HL-60 (cell line): ENCODE measurements at regions not wholly inside any gene's neighbourhood (a gene's known extent, or its start where the extent isn't known, plus 50 kb on each side); places are given as distances from the start of the nearest gene placed in this dataset.

ENCODE experiments used
- DNase-seq, 2 experiments: peaks; one replicate each; pipeline ENCODE4 v3.0.0-alpha.2; 2010 to 2020; ENCODE audit warnings: low read depth in 1 of 2, low spot score in 1 of 2
- H3K27ac ChIP-seq: fragments of 250-450 bp; sonication (Bioruptor Pico); replicated peaks from 2 replicates; pipeline ENCODE4 v1.5.1; 2020; ENCODE audit warnings: mild to moderate bottlenecking, moderate library complexity
- H3K27me3 ChIP-seq: fragments of 250-450 bp; sonication (Bioruptor Pico); 2 replicates; pipeline ENCODE4 v1.5.1; 2021; ENCODE audit warnings: mild to moderate bottlenecking, moderate library complexity; ENCODE audit not compliant: insufficient read depth, poor library complexity, severe bottlenecking
- H3K4me3 ChIP-seq: replicated peaks from 2 replicates; pipeline ENCODE4 v1.5.1; 2011; ENCODE audit warnings: mild to moderate bottlenecking, control low read depth, low read length; ENCODE audit not compliant: insufficient read depth
- GABPA ChIP-seq: IDR thresholded peaks from 2 replicates; pipeline ENCODE4 v1.6.1; 2012; ENCODE audit warnings: low read depth
- POLR2AphosphoS5 ChIP-seq: IDR thresholded peaks from 2 replicates; pipeline ENCODE4 v1.6.1; 2012; ENCODE audit warnings: low read depth
- SPI1 ChIP-seq: IDR thresholded peaks from 2 replicates; pipeline ENCODE4 v1.6.1; 2012; ENCODE audit warnings: low read depth, mild to moderate bottlenecking, borderline replicate concordance
- TF ChIP-seq, protein P1 (sequence below): IDR thresholded peaks from 2 replicates; pipeline ENCODE4 v1.6.1; 2012; ENCODE audit warnings: low read depth; ENCODE audit not compliant: insufficient replicate concordance
- TF ChIP-seq, protein P2 (sequence below): IDR thresholded peaks from one replicate; pipeline ENCODE4 v1.5.1; 2011; ENCODE audit warnings: low read length, control low read depth, inconsistent platforms; ENCODE audit not compliant: insufficient read depth

DNA sequence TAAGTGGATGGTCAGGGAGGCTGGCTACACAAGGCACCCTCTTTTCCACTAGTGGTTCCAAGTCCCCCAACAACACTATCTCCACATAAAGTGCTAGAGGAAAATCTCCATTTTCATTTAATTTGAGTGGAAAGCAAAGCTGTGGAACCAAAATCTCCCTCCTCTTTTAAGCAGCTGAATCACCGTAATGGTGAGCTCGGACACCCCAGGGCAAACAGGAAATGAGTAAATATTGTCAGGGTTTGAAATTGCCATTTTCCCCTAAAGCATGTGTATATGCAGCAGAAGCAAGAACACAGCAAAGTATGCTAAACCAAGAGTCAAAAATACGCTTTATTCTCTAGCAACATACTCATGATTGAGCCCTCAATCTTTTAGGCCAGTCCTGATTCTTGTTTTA, 143.7 kb downstream of the GPAM start:
- Histone ChIP-seq H3K27me3 (no peaks in the 10 kb centered on the region), H3K27ac (no peak overlapping the region), H3K4me3 (no peak overlapping the region)
- no peak for DNase-seq
- TF ChIP-seq, protein P1, sequence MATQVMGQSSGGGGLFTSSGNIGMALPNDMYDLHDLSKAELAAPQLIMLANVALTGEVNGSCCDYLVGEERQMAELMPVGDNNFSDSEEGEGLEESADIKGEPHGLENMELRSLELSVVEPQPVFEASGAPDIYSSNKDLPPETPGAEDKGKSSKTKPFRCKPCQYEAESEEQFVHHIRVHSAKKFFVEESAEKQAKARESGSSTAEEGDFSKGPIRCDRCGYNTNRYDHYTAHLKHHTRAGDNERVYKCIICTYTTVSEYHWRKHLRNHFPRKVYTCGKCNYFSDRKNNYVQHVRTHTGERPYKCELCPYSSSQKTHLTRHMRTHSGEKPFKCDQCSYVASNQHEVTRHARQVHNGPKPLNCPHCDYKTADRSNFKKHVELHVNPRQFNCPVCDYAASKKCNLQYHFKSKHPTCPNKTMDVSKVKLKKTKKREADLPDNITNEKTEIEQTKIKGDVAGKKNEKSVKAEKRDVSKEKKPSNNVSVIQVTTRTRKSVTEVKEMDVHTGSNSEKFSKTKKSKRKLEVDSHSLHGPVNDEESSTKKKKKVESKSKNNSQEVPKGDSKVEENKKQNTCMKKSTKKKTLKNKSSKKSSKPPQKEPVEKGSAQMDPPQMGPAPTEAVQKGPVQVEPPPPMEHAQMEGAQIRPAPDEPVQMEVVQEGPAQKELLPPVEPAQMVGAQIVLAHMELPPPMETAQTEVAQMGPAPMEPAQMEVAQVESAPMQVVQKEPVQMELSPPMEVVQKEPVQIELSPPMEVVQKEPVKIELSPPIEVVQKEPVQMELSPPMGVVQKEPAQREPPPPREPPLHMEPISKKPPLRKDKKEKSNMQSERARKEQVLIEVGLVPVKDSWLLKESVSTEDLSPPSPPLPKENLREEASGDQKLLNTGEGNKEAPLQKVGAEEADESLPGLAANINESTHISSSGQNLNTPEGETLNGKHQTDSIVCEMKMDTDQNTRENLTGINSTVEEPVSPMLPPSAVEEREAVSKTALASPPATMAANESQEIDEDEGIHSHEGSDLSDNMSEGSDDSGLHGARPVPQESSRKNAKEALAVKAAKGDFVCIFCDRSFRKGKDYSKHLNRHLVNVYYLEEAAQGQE = no peak
- TF ChIP-seq SPI1 (no peak), GABPA (no peak), POLR2AphosphoS5 (no peak)
- TF ChIP-seq, protein P2, sequence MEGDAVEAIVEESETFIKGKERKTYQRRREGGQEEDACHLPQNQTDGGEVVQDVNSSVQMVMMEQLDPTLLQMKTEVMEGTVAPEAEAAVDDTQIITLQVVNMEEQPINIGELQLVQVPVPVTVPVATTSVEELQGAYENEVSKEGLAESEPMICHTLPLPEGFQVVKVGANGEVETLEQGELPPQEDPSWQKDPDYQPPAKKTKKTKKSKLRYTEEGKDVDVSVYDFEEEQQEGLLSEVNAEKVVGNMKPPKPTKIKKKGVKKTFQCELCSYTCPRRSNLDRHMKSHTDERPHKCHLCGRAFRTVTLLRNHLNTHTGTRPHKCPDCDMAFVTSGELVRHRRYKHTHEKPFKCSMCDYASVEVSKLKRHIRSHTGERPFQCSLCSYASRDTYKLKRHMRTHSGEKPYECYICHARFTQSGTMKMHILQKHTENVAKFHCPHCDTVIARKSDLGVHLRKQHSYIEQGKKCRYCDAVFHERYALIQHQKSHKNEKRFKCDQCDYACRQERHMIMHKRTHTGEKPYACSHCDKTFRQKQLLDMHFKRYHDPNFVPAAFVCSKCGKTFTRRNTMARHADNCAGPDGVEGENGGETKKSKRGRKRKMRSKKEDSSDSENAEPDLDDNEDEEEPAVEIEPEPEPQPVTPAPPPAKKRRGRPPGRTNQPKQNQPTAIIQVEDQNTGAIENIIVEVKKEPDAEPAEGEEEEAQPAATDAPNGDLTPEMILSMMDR = no peak

DNA sequence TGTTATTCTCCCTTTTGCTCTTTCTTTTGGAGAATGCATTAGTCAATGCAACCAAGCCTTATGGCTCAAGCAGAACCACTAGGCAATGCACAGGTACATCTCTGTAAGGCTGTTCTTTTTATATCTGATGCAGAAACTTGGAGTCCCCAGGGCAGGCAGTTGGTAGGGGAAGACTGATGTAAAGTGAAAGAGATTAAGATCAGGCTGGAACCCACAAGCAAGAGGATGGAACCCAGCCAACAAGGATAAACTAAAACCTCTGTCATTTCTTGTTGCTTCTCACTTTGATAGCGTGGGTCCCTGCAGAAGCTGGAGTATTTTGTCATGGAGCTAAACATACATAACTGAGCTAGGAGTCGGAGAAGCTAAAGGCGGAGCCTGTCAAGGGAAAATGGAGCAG, 142.9 kb downstream of the GPAM start:
- TF ChIP-seq SPI1 (no peak), POLR2AphosphoS5 (no peak), GABPA (no peak)
- TF ChIP-seq, protein P2 = no peak
- TF ChIP-seq, protein P1 = no peak
- DNase-seq = no peak

DNA sequence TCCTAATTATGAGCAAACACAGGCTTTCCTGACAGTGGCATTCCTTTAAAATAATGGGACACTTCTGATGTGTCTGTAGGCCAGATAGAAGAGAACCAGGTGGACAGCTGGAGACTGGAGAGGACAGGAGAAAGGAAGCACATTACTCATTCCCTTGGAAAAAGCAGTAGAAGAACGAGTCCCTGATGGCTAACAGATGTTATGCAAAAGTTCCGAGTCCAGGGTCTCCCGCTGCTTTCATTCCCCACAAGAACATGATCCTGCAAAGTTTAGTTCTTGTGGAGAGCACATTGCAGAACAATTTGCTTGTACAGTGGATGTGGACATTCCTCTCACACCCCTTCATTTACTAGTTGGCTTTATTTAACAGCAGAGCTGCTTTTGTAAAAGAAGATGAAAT, 137.6 kb downstream of the GPAM start:
- H3K4me3 ChIP-seq = no peak overlapping the region

More for the DNA sequence above, 142.9 kb downstream of the GPAM start:
- H3K4me3 ChIP-seq = no peak overlapping the region
- H3K27ac ChIP-seq = no peak overlapping the region
- H3K27me3 ChIP-seq = no peaks in the 10 kb centered on the region

More for the DNA sequence above, 137.6 kb downstream of the GPAM start:
- no peak overlapping the region for H3K27ac ChIP-seq
- DNase-seq = no peak
- H3K27me3 ChIP-seq = no peaks in the 10 kb centered on the region
- no peak for TF ChIP-seq GABPA
- TF ChIP-seq, protein P1 = no peak
- TF ChIP-seq, protein P2 = no peak
- TF ChIP-seq POLR2AphosphoS5 = no peak
- TF ChIP-seq SPI1 = no peak
